NCI-H345 (cell line): ENCODE measurements at regions not wholly inside any gene's neighbourhood (a gene's known extent, or its start where the extent isn't known, plus 50 kb on each side); places are given as distances from the start of the nearest gene placed in this dataset.
A peak's percentile ranks its signal among the peaks of the same experiment; 100 is the strongest.

Experiments used
- DNase-seq: peaks from one replicate; lab custom pipeline; 2025; lab: John Stamatoyannopoulos, UW

DNA sequence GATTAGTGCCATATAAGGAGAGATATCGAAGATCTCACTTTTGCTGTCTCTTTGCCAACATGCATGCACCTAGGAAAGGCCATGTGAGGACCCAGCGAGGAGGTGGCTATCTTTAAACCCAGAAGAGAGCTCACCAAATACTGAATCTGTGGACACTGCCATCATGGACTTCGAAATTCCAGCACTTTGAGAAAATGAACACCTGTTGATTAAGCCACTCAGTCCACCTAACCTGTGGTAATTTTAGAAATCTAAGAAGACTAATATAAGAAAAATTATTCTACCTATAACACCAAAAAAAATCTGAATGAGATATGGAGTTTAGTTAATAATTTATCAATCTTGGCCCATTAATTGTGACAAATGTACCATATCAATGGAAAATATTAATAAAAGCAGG lies 193.6 kb upstream of the CARD18 start:
- DNase-seq = no peak

DNA sequence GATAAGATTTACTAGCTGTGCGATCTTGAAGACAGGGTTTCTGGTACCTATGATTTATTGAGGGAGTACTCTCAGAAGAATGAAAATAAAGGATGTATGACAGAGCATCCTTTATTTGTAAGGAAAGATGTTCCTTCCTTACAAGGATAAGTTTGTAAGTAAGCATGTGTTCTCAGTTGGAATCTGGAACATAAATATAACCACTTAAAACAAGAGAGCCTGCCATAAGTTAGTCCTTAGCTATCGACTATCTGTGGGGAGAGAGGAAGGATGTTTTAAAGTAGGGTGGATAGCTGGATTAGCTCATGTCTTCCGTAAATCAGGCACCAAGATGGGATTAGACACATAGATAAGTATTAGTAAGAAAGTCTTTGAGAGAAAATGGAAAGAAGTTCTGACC lies 192.6 kb upstream of the CARD18 start:
- no peak for DNase-seq

GRCh38 chr11:105328061-105328460 lies 188.5 kb upstream of the CARD18 start:
- no peak for DNase-seq

GRCh38 chr11:105324156-105324555 lies 184.6 kb upstream of the CARD18 start:
- DNase-seq = peak; percentile 29

DNA sequence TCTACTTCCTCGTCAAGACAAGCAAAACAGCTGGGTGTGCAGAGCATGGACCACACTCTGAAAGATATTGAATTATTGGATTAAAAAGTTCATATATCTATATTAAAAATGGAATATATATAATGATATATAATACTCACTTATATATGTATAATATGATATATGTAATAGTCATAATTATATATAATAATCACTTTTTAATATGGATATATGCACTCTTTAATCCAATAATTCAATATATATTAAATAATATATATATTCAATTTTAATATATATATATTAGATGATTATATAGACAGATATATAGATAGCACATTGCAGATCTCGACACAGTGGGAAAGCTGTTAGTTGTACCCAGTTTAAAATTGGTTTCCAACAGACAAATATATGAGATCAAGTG lies 182.1 kb upstream of the CARD18 start:
- DNase-seq = no peak

DNA sequence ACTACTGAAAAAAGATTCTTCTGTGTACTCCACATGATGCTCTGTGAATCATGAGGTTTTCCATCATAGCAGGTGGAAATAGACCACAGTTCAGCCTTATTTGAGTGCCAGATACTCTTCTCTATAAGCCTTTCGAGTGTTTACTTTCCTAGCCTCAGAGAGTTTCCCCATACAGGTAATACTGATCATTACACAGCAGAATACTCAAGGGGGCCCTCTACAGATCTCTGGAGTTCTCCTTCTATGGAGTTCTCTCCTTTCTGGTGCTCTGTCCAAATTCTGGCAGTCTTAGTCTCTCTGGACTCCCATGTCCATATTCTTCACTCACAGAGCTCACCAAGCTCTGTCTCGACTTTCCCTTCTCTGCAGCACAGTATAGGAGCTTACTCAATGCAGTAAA lies 175.7 kb upstream of the CARD18 start:
- peak; percentile 35 for DNase-seq

GRCh38 chr11:105312266-105312665 lies 172.7 kb upstream of the CARD18 start:
- DNase-seq = no peak

DNA sequence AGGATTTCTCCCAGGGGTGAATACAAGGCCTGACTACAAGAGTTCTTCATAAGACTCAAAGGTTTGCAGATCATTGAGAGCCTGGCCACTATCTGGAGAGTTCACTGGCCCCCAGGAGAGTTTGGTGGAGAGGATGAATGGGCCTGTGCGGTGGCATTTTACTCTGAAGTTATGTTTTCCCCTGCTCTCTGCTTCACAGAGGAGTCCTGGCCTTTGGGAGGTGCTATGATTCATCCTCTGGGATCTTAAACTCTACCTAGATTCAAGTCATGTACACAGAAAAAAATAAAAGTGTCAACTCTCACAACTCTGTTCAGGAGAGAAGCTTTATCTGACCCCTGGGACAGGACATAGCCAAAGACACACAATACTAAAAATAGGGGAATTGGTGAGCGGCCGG lies 159.1 kb upstream of the CARD18 start:
- no peak for DNase-seq

DNA sequence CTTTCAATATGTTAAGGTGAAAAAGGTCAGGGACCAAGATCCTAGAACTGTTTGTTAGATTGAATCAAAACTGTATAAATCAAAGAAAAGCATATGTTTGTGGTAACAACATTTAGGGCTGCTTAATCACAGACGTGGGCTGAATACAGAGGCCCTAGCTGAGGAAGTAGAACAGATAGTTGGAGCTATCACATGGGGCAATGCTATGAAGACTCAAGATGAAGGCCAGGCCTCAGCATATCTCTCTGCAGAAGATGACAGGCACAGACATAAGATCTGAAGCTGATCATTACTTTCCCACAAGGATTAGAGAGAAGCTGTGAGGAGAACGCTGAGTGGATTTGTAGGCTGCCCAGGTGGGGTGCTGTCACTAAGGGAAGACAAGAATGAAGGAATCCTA lies 158.6 kb upstream of the CARD18 start:
- no peak for DNase-seq

DNA sequence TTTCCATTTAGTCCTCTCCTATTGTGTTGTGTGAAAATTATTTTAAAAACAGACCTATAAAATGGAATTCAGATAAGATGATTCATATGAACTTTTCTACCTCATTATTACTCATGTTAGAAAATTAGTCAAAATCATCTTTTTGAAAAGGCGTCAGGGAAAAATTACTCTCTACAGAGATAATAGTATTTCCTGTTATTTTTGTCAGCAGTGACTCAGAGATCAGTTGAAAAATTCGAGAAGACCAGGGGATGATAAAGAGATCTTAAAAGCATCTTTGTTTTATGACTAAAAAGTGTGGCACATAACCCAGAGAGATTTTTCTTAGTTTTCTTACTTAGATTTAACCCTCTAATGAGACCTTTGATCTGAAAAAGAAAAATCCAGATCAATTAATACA lies 157.9 kb upstream of the CARD18 start:
- DNase-seq = no peak

- no peak for DNase-seq
Measured at GRCh38 chr11:105296806-105297205, 157.2 kb upstream of the CARD18 start.

DNA sequence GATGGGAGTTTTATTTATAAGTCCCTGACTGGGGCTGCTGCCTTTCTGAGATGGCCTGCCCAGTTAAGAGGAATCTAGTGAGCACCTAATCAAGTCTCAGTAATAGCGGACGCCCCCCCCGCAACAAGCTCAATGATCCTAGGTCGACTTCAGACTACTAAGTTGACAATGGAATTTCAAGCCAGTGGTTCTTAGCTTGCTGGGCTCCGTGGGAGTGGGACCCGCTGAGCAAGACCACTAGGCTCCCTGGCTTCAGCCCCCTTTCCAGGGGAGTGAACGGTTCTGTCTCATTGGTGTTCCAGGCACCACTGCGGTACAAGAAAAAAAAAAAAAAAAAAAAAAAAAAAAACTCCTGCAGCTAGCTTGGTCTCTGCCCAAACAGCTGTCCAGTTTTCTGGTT lies 156.8 kb upstream of the CARD18 start:
- no peak for DNase-seq

DNA sequence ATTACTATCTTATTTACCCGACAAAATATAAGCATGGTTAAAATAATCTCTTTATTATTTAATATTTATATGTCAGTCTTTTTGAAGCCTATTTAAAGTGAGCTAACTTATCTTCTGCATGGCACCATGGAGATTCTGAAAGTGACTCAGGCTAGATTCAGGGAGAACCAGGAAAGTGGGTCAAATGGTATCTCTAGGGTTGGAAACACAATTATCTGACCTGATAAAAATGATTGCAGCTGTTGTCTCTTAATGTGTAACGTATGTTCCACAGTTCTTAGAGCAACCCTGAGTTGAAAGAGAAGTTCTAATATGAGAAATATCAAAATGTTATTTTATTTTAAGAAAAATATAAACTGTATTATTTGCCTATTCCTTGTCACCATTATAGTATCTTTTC lies 143.1 kb upstream of the CARD18 start:
- DNase-seq = no peak

GRCh38 chr11:105274631-105275030 lies 135.1 kb upstream of the CARD18 start:
- DNase-seq = no peak

- DNase-seq = no peak
Measured at GRCh38 chr11:105273660-105274280, 134.2 kb upstream of the CARD18 start.

DNA sequence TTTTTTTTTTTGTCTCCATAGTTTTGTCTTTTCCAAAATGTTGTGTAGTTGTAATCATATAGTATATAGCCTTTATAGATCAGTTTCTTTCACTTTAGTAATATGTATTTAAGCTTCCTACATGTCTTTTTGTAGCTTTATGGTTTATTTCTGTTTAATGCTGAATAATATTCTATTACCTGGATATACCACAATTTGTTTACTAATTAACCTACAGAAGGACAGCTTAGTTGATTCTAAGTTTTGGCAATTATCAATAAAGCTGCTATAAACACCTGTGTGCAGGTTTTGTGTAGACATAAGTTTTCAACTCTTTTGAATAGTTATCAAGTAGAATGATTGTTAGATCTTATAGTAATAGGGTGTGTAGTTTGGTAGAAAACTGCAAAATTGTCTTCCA lies 130.3 kb upstream of the CARD18 start:
- no peak for DNase-seq

- no peak for DNase-seq
Measured at GRCh38 chr11:105268404-105269062, 129.0 kb upstream of the CARD18 start.

DNA sequence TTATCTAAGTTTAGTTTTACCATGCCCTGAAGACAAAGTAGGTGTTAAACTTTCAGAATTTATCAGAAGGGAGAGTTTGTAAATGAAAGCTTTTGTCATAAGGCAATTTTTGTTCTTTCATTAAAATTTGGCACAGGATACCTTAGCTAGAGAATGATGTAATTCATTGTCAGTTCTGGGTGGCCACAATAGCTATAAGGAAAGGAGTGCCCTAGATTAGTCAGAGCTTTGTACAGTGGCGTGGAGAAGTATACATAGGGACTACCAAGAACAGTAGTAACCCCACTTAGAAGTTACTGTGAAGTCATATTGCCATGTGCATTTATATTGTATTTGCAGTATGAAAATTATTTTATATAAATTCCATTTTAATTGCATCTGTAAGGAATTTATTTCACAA lies 126.3 kb upstream of the CARD18 start:
- DNase-seq = no peak

DNA sequence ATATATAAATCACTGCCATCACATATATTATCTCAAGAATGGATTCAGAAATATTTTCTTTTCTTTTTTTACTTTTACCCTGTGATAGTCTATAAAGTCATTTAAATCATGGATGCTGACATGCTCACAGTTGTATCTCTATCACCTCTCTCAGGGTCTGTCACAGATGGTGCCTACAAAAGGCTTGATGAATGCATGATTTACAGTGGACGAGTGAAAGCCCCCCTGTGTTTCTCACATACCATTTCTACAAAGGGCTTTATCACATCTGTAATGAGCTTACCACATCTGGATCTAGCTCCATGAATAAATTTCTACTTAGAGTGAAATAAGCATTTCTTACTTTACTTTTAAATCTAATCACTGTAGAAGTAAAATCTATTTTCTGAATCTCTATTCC lies 121.4 kb upstream of the CARD18 start:
- DNase-seq = no peak

DNA sequence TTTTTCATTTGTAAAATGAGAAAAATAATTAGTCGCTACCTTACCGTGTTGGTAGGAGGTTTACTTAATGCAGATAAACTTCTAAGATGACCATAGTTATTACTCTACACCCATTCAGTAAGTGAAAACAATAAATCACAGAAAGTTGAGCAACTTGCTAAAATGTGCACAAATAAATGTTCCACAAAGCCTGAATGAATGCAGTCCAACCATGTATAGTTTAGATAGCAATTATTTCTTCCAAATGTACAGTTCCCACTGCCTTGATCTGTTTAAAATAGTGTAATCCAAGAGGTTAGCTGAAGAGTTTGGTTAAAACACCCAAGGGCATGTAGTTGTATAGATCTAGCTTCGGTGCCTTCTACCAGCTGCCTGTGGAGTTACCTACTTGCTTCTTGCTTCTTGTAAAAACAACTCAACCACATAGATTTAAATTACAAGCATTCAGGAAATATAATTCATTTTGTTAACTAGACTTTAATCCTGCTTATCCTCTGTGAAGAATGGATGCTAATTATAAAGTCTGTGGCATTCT lies 106.3 kb upstream of the CARD18 start:
- no peak for DNase-seq

DNA sequence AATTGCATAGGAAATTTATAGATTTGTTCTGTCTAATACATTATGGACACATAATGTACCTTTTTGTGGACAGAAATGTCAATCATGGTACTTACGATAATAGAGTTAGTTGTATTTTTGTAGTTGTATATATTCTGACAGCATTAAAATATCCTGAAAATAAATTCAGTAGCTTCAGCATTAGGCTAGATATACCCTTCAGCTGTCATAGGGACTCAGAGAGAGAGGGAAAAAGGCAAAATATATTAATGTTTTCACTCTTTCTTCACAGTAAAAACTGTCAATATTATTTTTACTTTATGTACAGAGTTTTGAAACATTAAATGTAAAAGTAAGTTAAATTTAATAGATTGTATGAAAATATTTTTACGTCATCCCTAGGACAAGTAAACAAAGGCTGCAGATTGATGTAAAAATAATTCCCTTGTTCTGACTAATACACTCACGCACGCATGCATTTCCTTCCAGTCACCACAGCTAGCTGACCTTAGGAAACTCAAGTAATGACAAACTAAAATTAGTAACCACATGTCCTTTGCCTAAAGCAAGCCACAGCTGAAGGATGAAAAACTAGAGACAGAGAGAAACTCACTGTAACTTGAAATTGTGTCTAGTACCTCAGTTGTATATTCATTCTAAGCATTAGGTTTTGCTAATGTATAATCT lies 104.7 kb upstream of the CARD18 start:
- no peak for DNase-seq

DNA sequence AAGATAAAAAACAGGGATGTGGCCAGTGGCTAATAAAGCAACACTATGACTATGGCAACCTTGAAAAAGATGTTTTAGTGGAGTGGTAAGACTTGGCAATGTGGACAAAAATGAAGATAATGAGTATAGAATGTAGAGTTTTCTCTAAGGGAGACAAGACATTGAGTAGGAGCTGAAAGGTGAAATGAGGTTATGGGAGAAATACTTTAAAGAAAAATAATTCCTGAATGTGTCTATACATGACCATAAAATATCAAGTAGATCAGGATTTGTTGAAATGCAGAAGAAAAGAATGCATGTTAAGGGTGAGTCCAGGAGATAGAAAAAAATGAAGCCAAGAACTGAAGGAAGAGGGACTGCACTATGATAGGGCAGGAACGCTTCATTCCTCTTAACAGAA lies 101.6 kb upstream of the CARD18 start:
- no peak for DNase-seq

GRCh38 chr11:105236664-105237063 lies 97.1 kb upstream of the CARD18 start:
- no peak for DNase-seq
